HEK293 (cell line): ENCODE measurements at regions not wholly inside any gene's neighbourhood (a gene's known extent, or its start where the extent isn't known, plus 50 kb on each side); places are given as distances from the start of the nearest gene placed in this dataset.
"Not testable (repeated sequence)": the region's sequence is repeated elsewhere in the genome, so short reads cannot be mapped to it uniquely, and the experiment has no call there.

ENCODE experiments used
- CTCF ChIA-PET: fragments of 350-600 bp; formaldehyde crosslinking; extraction: SDS; loops from one replicate; lab custom pipeline; 2021; ENCODE audit warnings: antibody characterized with exemption; lab: Yijun Ruan, JAX
- POLR2A ChIA-PET: fragments of 300-600 bp; formaldehyde crosslinking; extraction: SDS; loops from one replicate; lab custom pipeline; 2020; ENCODE audit warnings: antibody characterized with exemption, inconsistent platforms; lab: Yijun Ruan, JAX
- H3K27ac ChIP-seq: fragments of 200-500 bp; sonication (Bioruptor generic); 2 replicates; pipeline ENCODE4 v1.5.1; 2014; ENCODE audit warnings: low read depth, low read length, control low read depth, inconsistent platforms; ENCODE audit errors: extremely low read depth
- H3K36me3 ChIP-seq, 2 experiments: fragments of 200-500 bp in 1 of 2; sonication (Bioruptor generic) in 1 of 2; 1 replicate in 1 of 2; 2 replicates in 1 of 2; pipeline ENCODE4 v1.5.1; 2014 to 2017; ENCODE audit warnings: inconsistent platforms in 2 of 2, low read length in 2 of 2; ENCODE audit not compliant: control insufficient read depth in 2 of 2, insufficient read depth in 1 of 2
- H3K4me1 ChIP-seq: fragments of 200-500 bp; sonication (Bioruptor generic); 2 replicates; pipeline ENCODE4 v1.5.1; 2014; ENCODE audit warnings: mild to moderate bottlenecking, low read length, inconsistent platforms; ENCODE audit not compliant: control insufficient read depth, insufficient read depth
- H3K4me3 ChIP-seq: 2 replicates; pipeline ENCODE4 v1.5.1; 2011; ENCODE audit warnings: low read depth, mild to moderate bottlenecking, control low read depth, low read length, moderate library complexity
- H3K9me3 ChIP-seq: fragments of 200-500 bp; sonication (Bioruptor generic); 2 replicates; pipeline ENCODE4 v1.5.1; 2014; ENCODE audit warnings: low read depth, low read length, inconsistent platforms; ENCODE audit not compliant: control insufficient read depth, insufficient read depth
- AEBP2 ChIP-seq: fragments of 450-650 bp; formaldehyde crosslinking; IDR thresholded peaks from 2 replicates; pipeline ENCODE4 v1.5.1; 2016; ENCODE audit warnings: missing biosample characterization, missing genetic modification characterization, borderline replicate concordance
- OSR2 ChIP-seq: fragments of 450-650 bp; formaldehyde crosslinking; IDR thresholded peaks from 2 replicates; pipeline ENCODE4 v1.5.1; 2016; ENCODE audit warnings: missing biosample characterization, missing genetic modification characterization
- ZBTB26 ChIP-seq: fragments of 450-650 bp; formaldehyde crosslinking; optimal IDR thresholded peaks from 2 replicates; pipeline ENCODE3; 2016; ENCODE audit warnings: missing biosample characterization, mild to moderate bottlenecking, missing genetic modification characterization
- ZIC2 ChIP-seq: fragments of 450-650 bp; formaldehyde crosslinking; IDR thresholded peaks from 2 replicates; pipeline ENCODE4 v1.5.1; 2016; ENCODE audit warnings: missing biosample characterization, missing genetic modification characterization
- ZNF16 ChIP-seq: fragments of 450-650 bp; formaldehyde crosslinking; IDR thresholded peaks from 2 replicates; pipeline ENCODE4 v1.5.1; 2016; ENCODE audit warnings: low read depth, missing biosample characterization, missing genetic modification characterization
- ZNF18 ChIP-seq: fragments of 450-650 bp; formaldehyde crosslinking; IDR thresholded peaks from 2 replicates; pipeline ENCODE4 v1.5.1; 2016; ENCODE audit warnings: missing biosample characterization, missing genetic modification characterization
- ZNF26 ChIP-seq: fragments of 450-650 bp; formaldehyde crosslinking; IDR thresholded peaks from 2 replicates; pipeline ENCODE4 v1.5.1; 2016; ENCODE audit warnings: missing biosample characterization, missing genetic modification characterization
- ZNF391 ChIP-seq: fragments of 450-650 bp; formaldehyde crosslinking; IDR thresholded peaks from 2 replicates; pipeline ENCODE4 v1.5.1; 2016; ENCODE audit warnings: low read depth, missing biosample characterization, missing genetic modification characterization, borderline replicate concordance
- ZNF639 ChIP-seq: fragments of 450-650 bp; formaldehyde crosslinking; IDR thresholded peaks from 2 replicates; pipeline ENCODE4 v1.5.1; 2016; ENCODE audit warnings: missing biosample characterization, missing genetic modification characterization
- ZNF654 ChIP-seq: fragments of 450-650 bp; formaldehyde crosslinking; IDR thresholded peaks from 2 replicates; pipeline ENCODE4 v1.5.1; 2016; ENCODE audit warnings: low read depth, missing biosample characterization, missing genetic modification characterization
- ZNF660 ChIP-seq: fragments of 450-650 bp; IDR thresholded peaks from 2 replicates; pipeline ENCODE4 v1.5.1; 2018; ENCODE audit warnings: missing biosample characterization, mild to moderate bottlenecking, missing genetic modification characterization
- ZNF692 ChIP-seq: fragments of 450-650 bp; formaldehyde crosslinking; IDR thresholded peaks from 2 replicates; pipeline ENCODE4 v1.5.1; 2016; ENCODE audit warnings: missing biosample characterization, missing genetic modification characterization
- ZNF701 ChIP-seq: fragments of 450-650 bp; formaldehyde crosslinking; IDR thresholded peaks from 2 replicates; pipeline ENCODE4 v1.5.1; 2016; ENCODE audit warnings: missing biosample characterization, missing genetic modification characterization
- ZNF747 ChIP-seq: fragments of 450-650 bp; formaldehyde crosslinking; IDR thresholded peaks from 2 replicates; pipeline ENCODE4 v1.5.1; 2016; ENCODE audit warnings: missing biosample characterization, missing genetic modification characterization
- ZNF776 ChIP-seq: fragments of 450-650 bp; formaldehyde crosslinking; IDR thresholded peaks from 2 replicates; pipeline ENCODE4 v1.5.0; 2017; ENCODE audit warnings: missing biosample characterization, missing genetic modification characterization, borderline replicate concordance

GRCh38 chr5:109998726-109999125 lies 309.0 kb downstream of the MAN2A1 start (continued):
- no peak for TF ChIP-seq AEBP2
- TF ChIP-seq, all 188 proteins: peak for 0

GRCh38 chr5:110001648-110002047 lies 311.9 kb downstream of the MAN2A1 start:
- ChIA-PET POLR2A (no interaction called here), CTCF (no interaction called here)
- TF ChIP-seq ZNF654 (no peak), ZNF16 (no peak)
- no peaks in the 10 kb centered on the region for H3K9me3 ChIP-seq
- no peaks in the 10 kb centered on the region for H3K36me3 ChIP-seq
- H3K4me3 ChIP-seq = no peak overlapping the region
- H3K27ac ChIP-seq = no peak overlapping the region
- H3K4me1 ChIP-seq = no peaks in the 10 kb centered on the region

- TF ChIP-seq ZNF660 = no peak
- no peak for TF ChIP-seq ZNF26 (tag by site-specific recombination)
- no peak for TF ChIP-seq ZNF692 (tag by site-specific recombination)
- TF ChIP-seq ZNF776 (tag by site-specific recombination) = no peak
- no peak for TF ChIP-seq ZNF18 (tag by site-specific recombination)
- no peak for TF ChIP-seq AEBP2
- no peak for TF ChIP-seq ZNF639 (tag by site-specific recombination)
- TF ChIP-seq ZNF701 (tag by site-specific recombination) = no peak
- no peak for TF ChIP-seq OSR2 (tag by site-specific recombination)
- TF ChIP-seq ZIC2 (tag by site-specific recombination) = no peak
- no peak for TF ChIP-seq ZNF747 (tag by site-specific recombination)
- TF ChIP-seq ZBTB26 (tag by site-specific recombination) = no peak
- no peak for TF ChIP-seq ZNF391
- no peak overlapping the region for H3K27ac ChIP-seq
- no peaks in the 10 kb centered on the region for H3K4me1 ChIP-seq
- ChIA-PET CTCF (no interaction called here), POLR2A (no interaction called here)
- no peak overlapping the region for H3K4me3 ChIP-seq
- no peaks in the 10 kb centered on the region for H3K36me3 ChIP-seq
- no peaks in the 10 kb centered on the region for H3K9me3 ChIP-seq
Measured at GRCh38 chr5:110002652-110003051, 312.9 kb downstream of the MAN2A1 start.

- H3K4me3 ChIP-seq, H3K4me1 ChIP-seq, H3K27ac ChIP-seq, H3K9me3 ChIP-seq, H3K36me3 ChIP-seq, POLR2A ChIA-PET: not testable (repeated sequence)
- CTCF ChIA-PET = interaction anchor here (1.0 kb wide), 1 partner anchor 39 kb away, joined by 3 read pairs; no protein-coding TSS in a partner anchor
Measured at GRCh38 chr5:110005907-110006562, 316.3 kb downstream of the MAN2A1 start.
